Sigmoid colon (tissue), 6 donors: ENCODE measurements at regions not wholly inside any gene's neighbourhood (a gene's known extent, or its start where the extent isn't known, plus 50 kb on each side); places are given as distances from the start of the nearest gene placed in this dataset.

Source experiments
- DNase-seq: peaks from one replicate; pipeline ENCODE4 v3.0.0-alpha.2; 2019
- H3K27ac ChIP-seq, 4 donors: fragments of 200-600 bp; sonication (generic); one replicate each; pipeline ENCODE4 v1.5.1; 2016 to 2019; ENCODE audit warnings: mild to moderate bottlenecking in 1 of 4
- H3K27me3 ChIP-seq, 3 donors: fragments of 200-600 bp; sonication (generic); one replicate each; pipeline ENCODE4 v1.5.1; 2019; ENCODE audit warnings: mild to moderate bottlenecking in 1 of 3
- H3K36me3 ChIP-seq, 4 donors: fragments of 200-600 bp; sonication (generic); one replicate each; pipeline ENCODE4 v1.5.1; 2016 to 2019
- H3K4me1 ChIP-seq, 4 donors: fragments of 200-600 bp; sonication (generic); one replicate each; pipeline ENCODE4 v1.5.1; 2017 to 2019
- H3K4me3 ChIP-seq, 4 donors: fragments of 200-600 bp; sonication (generic); one replicate each; pipeline ENCODE4 v1.5.1; 2017 to 2019; ENCODE audit warnings: mild to moderate bottlenecking in 2 of 4, moderate library complexity in 1 of 4
- H3K9me3 ChIP-seq, 4 donors: fragments of 200-600 bp in 3 of 4; sonication (generic) in 3 of 4; one replicate each; pipeline versions ENCODE4 v1.5.1 to v1.6.1; 2013 to 2019
- EP300 ChIP-seq, 4 donors: sonication (generic); formaldehyde crosslinking; IDR thresholded peaks; one replicate each; pipeline ENCODE4 v1.6.1; 2017; ENCODE audit warnings: antibody characterized with exemption in 4 of 4
- POLR2A ChIP-seq, 2 donors: fragments of 450-650 bp; IDR thresholded peaks; one replicate each; pipeline ENCODE4 v1.6.1; 2016; ENCODE audit warnings: antibody characterized with exemption in 2 of 2, mild to moderate bottlenecking in 2 of 2, moderate library complexity in 2 of 2
- POLR2AphosphoS5 ChIP-seq, 4 donors: sonication (generic); formaldehyde crosslinking; IDR thresholded peaks; one replicate each; pipeline ENCODE4 v1.6.1; 2017; ENCODE audit warnings: antibody characterized with exemption in 4 of 4
- WGBS, 2 donors: extraction: QIAGEN DNeasy Blood & Tissue Kit; methylation state at CpG; one replicate each; pipeline ENCODE4 v1.1.7; 2013; 5-methylcytosine and 5-hydroxymethylcytosine counted together
- intact Hi-C: fragments of 100-400 bp; cut with DNase I; formaldehyde crosslinking; loops from one replicate; pipeline ENCODE4 v1.15.1; 2023
- TF ChIP-seq, protein P1 (sequence below), 4 experiments: fragments of 450-650 bp in 3 of 4; fragments of 200-600 bp in 1 of 4; IDR thresholded peaks; one replicate each; pipeline ENCODE4 v1.5.1; 2016 to 2019; ENCODE audit warnings: antibody characterized with exemption in 4 of 4, mild to moderate bottlenecking in 3 of 4, moderate library complexity in 2 of 4
- donor health status: healthy with polysubstance abuse.
- donor health status: healthy.

DNA sequence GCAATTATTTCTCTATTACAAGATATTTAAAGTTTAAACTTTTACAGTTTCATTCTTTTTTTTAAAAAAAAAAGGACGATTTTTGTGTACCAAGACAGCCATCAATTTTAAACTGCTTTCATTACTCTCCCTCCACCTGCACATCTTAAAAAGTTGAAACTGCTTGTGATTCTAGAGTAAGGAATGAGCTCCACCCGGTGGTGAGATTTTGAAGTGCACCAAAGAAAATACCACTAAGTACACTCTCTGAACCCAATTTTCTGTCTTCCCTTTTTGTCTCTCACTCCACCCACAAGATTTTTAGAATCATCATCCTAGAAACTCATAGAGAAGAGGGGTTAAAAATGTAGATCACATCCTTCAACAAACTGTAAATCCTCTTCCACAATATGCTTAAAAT is 91.3 kb upstream of the WDR44 start:
- H3K4me1 ChIP-seq, result no peaks in the 10 kb centered on the region
- DNase-seq, result no peak
- H3K27me3 ChIP-seq, result no peaks in the 10 kb centered on the region
- H3K36me3 ChIP-seq, result no peaks in the 10 kb centered on the region
- H3K9me3 ChIP-seq, result no peaks in the 10 kb centered on the region
- 0% methylated on average over 2 of the region's 2 CpGs for WGBS, 2 donors
- no peak overlapping the region for H3K27ac ChIP-seq
- intact Hi-C loops, result loop anchor here (10.0 kb wide), 1 partner anchor 260 kb away; no protein-coding TSS in a partner anchor
- TF ChIP-seq EP300 (IDR thresholded peaks at IDR 0.05) (no peak), POLR2A (IDR thresholded peaks at IDR 0.05) (no peak), POLR2AphosphoS5 (IDR thresholded peaks at IDR 0.05) (no peak)
- TF ChIP-seq, protein P1, sequence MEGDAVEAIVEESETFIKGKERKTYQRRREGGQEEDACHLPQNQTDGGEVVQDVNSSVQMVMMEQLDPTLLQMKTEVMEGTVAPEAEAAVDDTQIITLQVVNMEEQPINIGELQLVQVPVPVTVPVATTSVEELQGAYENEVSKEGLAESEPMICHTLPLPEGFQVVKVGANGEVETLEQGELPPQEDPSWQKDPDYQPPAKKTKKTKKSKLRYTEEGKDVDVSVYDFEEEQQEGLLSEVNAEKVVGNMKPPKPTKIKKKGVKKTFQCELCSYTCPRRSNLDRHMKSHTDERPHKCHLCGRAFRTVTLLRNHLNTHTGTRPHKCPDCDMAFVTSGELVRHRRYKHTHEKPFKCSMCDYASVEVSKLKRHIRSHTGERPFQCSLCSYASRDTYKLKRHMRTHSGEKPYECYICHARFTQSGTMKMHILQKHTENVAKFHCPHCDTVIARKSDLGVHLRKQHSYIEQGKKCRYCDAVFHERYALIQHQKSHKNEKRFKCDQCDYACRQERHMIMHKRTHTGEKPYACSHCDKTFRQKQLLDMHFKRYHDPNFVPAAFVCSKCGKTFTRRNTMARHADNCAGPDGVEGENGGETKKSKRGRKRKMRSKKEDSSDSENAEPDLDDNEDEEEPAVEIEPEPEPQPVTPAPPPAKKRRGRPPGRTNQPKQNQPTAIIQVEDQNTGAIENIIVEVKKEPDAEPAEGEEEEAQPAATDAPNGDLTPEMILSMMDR (IDR thresholded peaks at IDR 0.05), result peak; percentile 35 to 63 (median 46)
- H3K4me3 ChIP-seq, result no peak overlapping the region

DNA sequence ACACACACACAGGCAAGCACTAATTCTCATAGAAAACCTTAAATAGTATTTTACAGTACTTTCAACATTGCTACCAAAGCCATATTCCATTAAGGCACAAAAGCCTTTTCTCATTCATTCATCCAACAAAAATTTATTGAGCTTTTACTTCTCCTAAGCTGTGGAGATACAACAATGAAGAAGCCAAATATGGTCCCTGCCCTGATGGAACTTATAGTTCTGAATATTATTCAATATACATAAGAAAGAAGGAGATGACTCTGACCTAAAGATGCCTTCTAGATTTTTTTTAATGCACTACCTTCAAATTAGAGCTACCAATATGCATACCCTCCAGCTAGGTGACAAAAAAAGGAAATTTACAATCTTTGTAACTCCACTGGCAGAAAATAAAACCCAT is 90.0 kb upstream of the WDR44 start:
- Histone ChIP-seq H3K9me3 (no peaks in the 10 kb centered on the region), H3K27me3 (no peaks in the 10 kb centered on the region), H3K4me3 (no peak overlapping the region), H3K4me1 (no peaks in the 10 kb centered on the region), H3K36me3 (no peaks in the 10 kb centered on the region), H3K27ac (no peak overlapping the region)
- DNase-seq, result no peak
- TF ChIP-seq, protein P1 (IDR thresholded peaks at IDR 0.05), result no peak
- TF ChIP-seq POLR2A (IDR thresholded peaks at IDR 0.05) (no peak), EP300 (IDR thresholded peaks at IDR 0.05) (no peak), POLR2AphosphoS5 (IDR thresholded peaks at IDR 0.05) (no peak)
- intact Hi-C loops, result loop anchor here (10.0 kb wide), 1 partner anchor 261 kb away; no protein-coding TSS in a partner anchor

DNA sequence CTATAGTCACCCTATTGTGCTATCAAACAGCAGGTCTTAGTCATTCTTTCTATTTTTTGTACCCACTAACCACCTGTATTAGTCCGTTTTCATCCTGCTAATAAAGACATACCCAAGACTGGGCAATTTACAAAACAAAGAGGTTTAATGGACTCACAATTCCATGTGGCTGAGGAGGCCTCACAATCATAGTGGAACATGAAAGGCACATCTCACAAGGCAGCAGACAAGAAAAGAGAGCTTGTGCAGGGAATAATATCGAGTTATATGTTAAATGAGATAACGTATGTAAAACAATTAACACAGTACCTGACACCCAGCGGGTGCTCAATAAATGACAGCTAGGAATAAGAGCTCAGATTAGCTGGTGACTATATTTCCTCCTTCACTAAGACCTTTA is 88.1 kb upstream of the WDR44 start:
- no peaks in the 10 kb centered on the region for H3K9me3 ChIP-seq
- H3K36me3 ChIP-seq, result no peaks in the 10 kb centered on the region
- no peak overlapping the region for H3K4me3 ChIP-seq
- DNase-seq, result no peak
- intact Hi-C loops, result loop anchor here (10.0 kb wide), 1 partner anchor 263 kb away; no protein-coding TSS in a partner anchor
- 90 to 96% methylated on average over 4 of the region's 4 CpGs for WGBS, 2 donors
- TF ChIP-seq, protein P1 (IDR thresholded peaks at IDR 0.05), result no peak
- no peak for TF ChIP-seq EP300 (IDR thresholded peaks at IDR 0.05)
- no peak for TF ChIP-seq POLR2A (IDR thresholded peaks at IDR 0.05)
- TF ChIP-seq POLR2AphosphoS5 (IDR thresholded peaks at IDR 0.05), result no peak
- H3K4me1 ChIP-seq, result no peaks in the 10 kb centered on the region
- H3K27me3 ChIP-seq, result no peaks in the 10 kb centered on the region
- H3K27ac ChIP-seq, result no peak overlapping the region

DNA sequence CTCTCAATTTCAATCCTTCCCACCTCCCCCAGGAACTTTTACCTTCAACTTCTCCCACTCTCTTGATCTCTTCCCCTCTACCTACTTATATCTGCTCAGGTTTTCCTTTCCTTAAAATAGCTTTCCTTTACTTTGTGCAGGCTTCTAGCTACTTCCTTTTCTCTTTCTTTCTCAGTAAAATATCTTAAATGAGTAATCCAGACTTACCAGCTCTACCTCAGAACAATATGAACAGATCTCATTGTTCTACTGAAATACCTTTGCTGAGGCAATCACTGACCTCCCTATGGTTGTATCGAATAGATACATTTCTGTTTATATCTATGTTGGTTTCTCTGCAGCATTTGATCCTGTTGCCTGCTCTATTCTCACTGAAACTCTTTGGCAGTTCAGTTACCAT is 86.7 kb upstream of the WDR44 start:
- Histone ChIP-seq H3K27me3 (no peaks in the 10 kb centered on the region), H3K36me3 (no peaks in the 10 kb centered on the region), H3K4me1 (no peaks in the 10 kb centered on the region), H3K4me3 (no peak overlapping the region), H3K27ac (no peak overlapping the region), H3K9me3 (no peaks in the 10 kb centered on the region)
- no peak for TF ChIP-seq POLR2A (IDR thresholded peaks at IDR 0.05)
- no peak for DNase-seq
- WGBS, 2 donors, result 85 to 94% methylated on average over 1 of the region's 1 CpG
- intact Hi-C loops, result loop anchor here (10.0 kb wide), 1 partner anchor 264 kb away; no protein-coding TSS in a partner anchor

DNA sequence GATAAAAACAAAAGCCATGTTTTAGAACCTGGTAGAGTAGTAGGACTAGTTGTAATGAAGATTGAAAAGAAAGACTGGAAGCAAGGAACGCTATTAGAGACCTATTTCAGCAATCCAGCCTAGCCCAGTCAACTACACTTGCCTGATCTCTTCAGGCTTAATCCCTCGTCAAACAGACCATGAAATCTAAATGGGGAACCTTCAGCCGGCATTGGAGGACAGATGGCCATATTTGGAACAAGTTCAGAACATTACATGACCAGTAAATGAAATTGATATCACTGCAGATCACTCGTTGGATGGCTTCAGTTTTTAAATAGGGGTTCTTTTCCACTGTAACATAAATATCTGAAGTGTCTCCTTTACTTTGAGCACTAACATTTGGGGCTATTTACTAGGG is 84.8 kb upstream of the WDR44 start:
- WGBS, 2 donors, result 79 to 81% methylated on average over 4 of the region's 4 CpGs
- Histone ChIP-seq H3K27me3 (no peaks in the 10 kb centered on the region), H3K4me1 (no peaks in the 10 kb centered on the region), H3K36me3 (no peaks in the 10 kb centered on the region), H3K4me3 (no peak overlapping the region), H3K27ac (no peak overlapping the region), H3K9me3 (no peaks in the 10 kb centered on the region)
- intact Hi-C loops, result no loop called here
- no peak for TF ChIP-seq POLR2AphosphoS5 (IDR thresholded peaks at IDR 0.05)
- TF ChIP-seq EP300 (IDR thresholded peaks at IDR 0.05), result no peak
- TF ChIP-seq, protein P1 (IDR thresholded peaks at IDR 0.05), result no peak
- TF ChIP-seq POLR2A (IDR thresholded peaks at IDR 0.05), result no peak
- no peak for DNase-seq
